ENCODE measurements at regions not wholly inside any gene's neighbourhood (a gene's known extent, or its start where the extent isn't known, plus 50 kb on each side); places are given as distances from the start of the nearest gene placed in this dataset.

DNA sequence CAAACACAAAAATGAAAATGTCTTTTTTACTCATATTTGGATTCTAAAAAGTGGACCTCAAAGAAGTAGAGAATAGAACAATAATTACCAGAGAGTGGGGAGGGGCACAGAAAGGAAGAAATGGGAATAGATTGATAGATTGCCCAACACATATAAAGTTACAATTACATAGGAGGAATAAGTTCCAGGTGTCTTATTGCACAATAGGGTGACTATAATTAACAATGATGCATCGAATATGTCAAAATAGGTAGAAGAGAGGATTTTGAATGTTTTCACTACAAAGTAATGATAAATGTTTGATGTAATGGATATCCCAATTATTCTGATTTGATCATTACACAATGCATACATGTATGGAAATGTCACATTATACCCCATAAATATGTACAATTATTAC lies 556.0 kb downstream of the CDH8 start:
- no peaks in the 10 kb centered on the region for H3K27me3 ChIP-seq
- H3K4me3 ChIP-seq: no peak overlapping the region
- H3K27ac ChIP-seq: no peak overlapping the region
- no peaks in the 10 kb centered on the region for H3K4me1 ChIP-seq
- no peaks in the 10 kb centered on the region for H3K36me3 ChIP-seq
- intact Hi-C loops (cut with DNase I): no loop called here
- no peaks in the 10 kb centered on the region for H3K9me3 ChIP-seq
- DNase-seq (ENCODE audit: low spot score in 2 of 2): no peak
- TF ChIP-seq, protein P1, sequence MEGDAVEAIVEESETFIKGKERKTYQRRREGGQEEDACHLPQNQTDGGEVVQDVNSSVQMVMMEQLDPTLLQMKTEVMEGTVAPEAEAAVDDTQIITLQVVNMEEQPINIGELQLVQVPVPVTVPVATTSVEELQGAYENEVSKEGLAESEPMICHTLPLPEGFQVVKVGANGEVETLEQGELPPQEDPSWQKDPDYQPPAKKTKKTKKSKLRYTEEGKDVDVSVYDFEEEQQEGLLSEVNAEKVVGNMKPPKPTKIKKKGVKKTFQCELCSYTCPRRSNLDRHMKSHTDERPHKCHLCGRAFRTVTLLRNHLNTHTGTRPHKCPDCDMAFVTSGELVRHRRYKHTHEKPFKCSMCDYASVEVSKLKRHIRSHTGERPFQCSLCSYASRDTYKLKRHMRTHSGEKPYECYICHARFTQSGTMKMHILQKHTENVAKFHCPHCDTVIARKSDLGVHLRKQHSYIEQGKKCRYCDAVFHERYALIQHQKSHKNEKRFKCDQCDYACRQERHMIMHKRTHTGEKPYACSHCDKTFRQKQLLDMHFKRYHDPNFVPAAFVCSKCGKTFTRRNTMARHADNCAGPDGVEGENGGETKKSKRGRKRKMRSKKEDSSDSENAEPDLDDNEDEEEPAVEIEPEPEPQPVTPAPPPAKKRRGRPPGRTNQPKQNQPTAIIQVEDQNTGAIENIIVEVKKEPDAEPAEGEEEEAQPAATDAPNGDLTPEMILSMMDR (IDR thresholded peaks at IDR 0.05): no peak

DNA sequence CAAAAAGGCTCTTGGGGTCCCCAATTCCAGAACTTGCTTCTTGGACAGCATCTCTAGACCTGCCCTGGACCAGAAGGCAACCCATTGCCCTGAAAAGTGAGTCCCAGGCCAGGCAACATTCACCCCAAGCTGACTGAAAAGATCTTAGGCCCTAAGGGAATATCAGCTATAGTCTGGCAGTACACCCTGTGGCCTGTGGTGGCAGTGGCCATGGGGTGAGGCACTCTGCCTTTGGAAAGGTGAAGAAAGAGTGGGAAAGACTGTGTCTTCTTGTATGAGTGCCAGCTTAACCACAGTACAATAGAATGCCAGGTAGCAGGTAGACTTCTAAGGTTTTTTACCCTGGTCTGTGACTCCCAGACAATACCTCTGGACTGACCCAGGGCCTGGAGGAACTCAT lies 564.5 kb downstream of the CDH8 start:
- Histone ChIP-seq H3K27me3 (no peaks in the 10 kb centered on the region), H3K9me3 (no peaks in the 10 kb centered on the region), H3K4me1 (no peaks in the 10 kb centered on the region), H3K4me3 (no peak overlapping the region), H3K27ac (no peak overlapping the region), H3K36me3 (no peaks in the 10 kb centered on the region)
- no peak for DNase-seq (ENCODE audit: low spot score in 2 of 2)
- intact Hi-C loops (cut with DNase I): no loop called here
- TF ChIP-seq, protein P1 (IDR thresholded peaks at IDR 0.05): no peak

DNA sequence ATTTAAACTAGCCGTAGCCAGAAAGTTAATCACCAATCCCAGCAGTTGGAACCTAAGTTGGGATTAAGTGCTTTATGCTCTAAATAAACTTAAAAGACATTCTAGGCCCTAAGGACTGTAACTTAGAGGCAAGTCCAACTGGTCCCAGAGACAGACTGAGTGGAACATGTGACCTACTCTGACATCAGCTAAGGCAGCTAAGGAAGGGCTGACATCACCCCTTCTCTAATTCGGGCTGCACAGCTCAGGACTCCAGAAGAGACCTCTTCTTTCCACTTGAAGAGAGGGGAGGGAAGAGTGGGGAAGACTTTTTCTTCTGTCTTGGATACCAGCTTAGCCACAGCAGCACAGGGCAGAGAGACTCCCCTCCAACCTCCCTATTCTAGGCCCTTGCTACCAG lies 565.2 kb downstream of the CDH8 start:
- intact Hi-C loops (cut with DNase I): no loop called here
- no peaks in the 10 kb centered on the region for H3K4me1 ChIP-seq
- H3K9me3 ChIP-seq: no peaks in the 10 kb centered on the region
- no peaks in the 10 kb centered on the region for H3K27me3 ChIP-seq
- H3K27ac ChIP-seq: no peak overlapping the region
- TF ChIP-seq, protein P1 (IDR thresholded peaks at IDR 0.05): no peak
- no peak overlapping the region for H3K4me3 ChIP-seq
- H3K36me3 ChIP-seq: no peaks in the 10 kb centered on the region
- no peak for DNase-seq (ENCODE audit: low spot score in 2 of 2)

DNA sequence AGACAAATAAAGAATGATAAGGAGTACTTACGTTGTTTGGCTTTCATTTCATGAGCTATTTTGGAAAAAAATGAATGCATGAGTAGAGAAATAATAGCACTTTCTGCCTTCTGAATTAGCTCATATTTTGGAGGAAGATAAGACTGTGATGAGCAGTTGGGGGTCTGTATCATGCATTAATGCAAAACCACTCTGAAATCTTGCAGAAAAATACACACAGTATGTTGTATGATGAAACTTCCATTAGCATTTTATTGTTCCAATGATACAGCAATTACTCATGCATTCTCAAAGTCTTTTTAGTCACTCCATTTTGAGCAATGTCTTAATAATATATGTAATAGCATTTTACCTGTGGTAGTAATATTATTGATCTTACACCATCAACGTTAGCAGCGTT lies 571.0 kb downstream of the CDH8 start:
- Histone ChIP-seq H3K27me3 (no peaks in the 10 kb centered on the region), H3K36me3 (no peaks in the 10 kb centered on the region), H3K4me3 (no peak overlapping the region), H3K9me3 (no peaks in the 10 kb centered on the region), H3K27ac (no peak overlapping the region), H3K4me1 (no peaks in the 10 kb centered on the region)
- DNase-seq (ENCODE audit: low spot score in 2 of 2): no peak
- TF ChIP-seq, protein P1 (IDR thresholded peaks at IDR 0.05): no peak
- intact Hi-C loops (cut with DNase I): no loop called here

DNA sequence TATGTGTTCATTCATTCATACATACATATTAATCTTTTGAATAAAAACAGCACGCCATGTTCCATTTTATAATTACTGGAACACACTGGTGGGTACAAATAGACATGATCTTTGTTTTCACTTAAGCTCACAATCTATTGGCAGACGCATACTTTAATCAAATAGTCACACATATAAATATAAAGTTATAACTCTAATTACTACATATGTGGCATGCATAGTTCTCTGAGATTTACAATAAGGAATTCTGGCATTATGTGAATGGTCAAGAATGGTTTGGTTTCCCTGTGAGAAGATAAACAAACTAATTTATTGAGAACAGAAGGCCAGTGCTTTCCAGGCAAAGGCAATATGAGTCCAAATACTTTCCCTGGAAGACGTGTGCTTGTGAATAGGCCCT lies 576.2 kb downstream of the CDH8 start:
- Histone ChIP-seq H3K9me3 (no peaks in the 10 kb centered on the region), H3K4me1 (no peaks in the 10 kb centered on the region), H3K36me3 (no peaks in the 10 kb centered on the region), H3K27me3 (no peaks in the 10 kb centered on the region), H3K27ac (no peak overlapping the region), H3K4me3 (no peak overlapping the region)
- intact Hi-C loops (cut with DNase I): no loop called here
- DNase-seq (ENCODE audit: low spot score in 2 of 2): no peak
- TF ChIP-seq, protein P1 (IDR thresholded peaks at IDR 0.05): no peak

DNA sequence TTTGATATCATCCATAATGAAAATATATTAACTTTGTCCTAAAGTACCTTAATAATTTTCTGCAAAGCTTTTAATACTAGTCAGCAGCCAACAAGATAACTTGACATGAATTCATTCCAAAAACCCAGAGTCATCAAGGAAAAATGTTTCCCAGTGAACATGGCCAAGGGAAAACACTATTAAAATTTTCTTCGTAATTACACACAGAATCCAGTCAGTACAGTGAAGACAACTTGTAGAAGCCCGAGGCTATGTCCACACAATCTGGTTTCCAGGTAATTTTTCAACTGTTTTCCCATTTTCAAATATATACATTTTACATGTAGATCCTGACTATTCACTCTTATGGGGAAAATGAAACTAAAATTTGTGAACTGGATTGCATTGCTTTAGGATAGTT lies 600.9 kb downstream of the CDH8 start:
- no peak for DNase-seq (ENCODE audit: low spot score in 2 of 2)
- H3K4me3 ChIP-seq: peak overlapping the region in 1 of 2 donors; percentile 42
- no peaks in the 10 kb centered on the region for H3K36me3 ChIP-seq
- intact Hi-C loops (cut with DNase I): loop anchor here (10.0 kb wide), 1 partner anchor 469 kb away; no protein-coding TSS in a partner anchor
- H3K27me3 ChIP-seq: no peaks in the 10 kb centered on the region
- H3K9me3 ChIP-seq: no peaks in the 10 kb centered on the region
- no peak overlapping the region for H3K27ac ChIP-seq
- no peaks in the 10 kb centered on the region for H3K4me1 ChIP-seq
- TF ChIP-seq, protein P1 (IDR thresholded peaks at IDR 0.05): no peak
